NCI-H748 (cell line): ENCODE measurements at regions not wholly inside any gene's neighbourhood (a gene's known extent, or its start where the extent isn't known, plus 50 kb on each side); places are given as distances from the start of the nearest gene placed in this dataset.

ENCODE experiments used
- DNase-seq: peaks from one replicate; lab custom pipeline; 2025; ENCODE audit not compliant: unreplicated experiment; lab: John Stamatoyannopoulos, UW

DNA sequence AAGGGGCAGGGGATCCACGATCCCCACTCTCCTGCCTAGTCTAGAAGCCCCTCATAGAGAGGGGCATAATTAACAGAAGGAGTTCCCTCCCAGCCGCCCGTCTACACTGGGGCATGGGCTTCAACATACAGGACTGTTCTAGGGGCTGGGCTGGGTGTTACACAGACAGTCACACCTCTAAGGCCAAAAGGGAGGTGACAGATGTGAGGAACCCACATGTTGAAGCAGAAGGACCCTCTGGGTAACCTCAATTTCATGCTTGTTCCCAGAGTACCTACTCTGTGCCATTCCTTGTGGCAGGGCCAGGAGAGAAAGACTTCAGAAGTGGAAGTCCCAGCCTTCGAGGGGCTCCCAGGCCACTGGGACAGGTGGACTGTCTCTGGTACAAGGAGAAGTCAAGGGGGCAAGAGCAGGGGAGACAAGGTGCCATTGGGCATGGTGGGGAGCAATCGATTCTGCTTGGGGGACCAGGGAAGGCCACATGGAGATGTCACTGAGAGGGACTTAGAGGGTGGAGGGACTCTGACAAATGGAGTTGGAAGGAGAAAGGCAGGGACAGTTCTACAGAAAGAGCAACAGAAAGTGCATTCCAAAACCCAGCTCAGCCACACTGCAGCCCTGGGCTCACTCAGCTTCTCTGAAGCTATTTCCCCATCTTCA, 71.3 kb downstream of the CPN2 start:
- no peak for DNase-seq

- DNase-seq = no peak
Measured at GRCh38 chr3:194280777-194281176, 70.4 kb downstream of the CPN2 start.

DNA sequence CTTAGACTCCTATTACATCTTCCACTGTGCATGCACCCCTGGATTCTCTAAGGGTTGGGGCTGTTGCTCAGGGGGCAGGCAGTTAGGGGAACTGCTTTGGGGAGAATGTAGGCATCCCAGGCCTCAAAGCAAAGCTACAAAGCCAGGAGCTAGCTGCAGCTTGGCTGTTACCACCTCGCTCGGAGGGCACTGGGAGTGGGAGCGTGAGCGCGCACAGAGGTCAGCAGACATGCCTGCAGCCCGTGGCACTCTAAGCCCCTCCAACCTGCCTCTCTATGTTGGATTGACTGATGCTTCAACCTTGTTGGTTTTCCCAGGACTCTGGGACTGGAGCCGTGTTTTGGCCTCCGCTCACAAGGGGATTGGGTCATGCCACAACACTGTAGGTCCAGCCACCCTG, 69.8 kb downstream of the CPN2 start:
- DNase-seq = no peak

DNA sequence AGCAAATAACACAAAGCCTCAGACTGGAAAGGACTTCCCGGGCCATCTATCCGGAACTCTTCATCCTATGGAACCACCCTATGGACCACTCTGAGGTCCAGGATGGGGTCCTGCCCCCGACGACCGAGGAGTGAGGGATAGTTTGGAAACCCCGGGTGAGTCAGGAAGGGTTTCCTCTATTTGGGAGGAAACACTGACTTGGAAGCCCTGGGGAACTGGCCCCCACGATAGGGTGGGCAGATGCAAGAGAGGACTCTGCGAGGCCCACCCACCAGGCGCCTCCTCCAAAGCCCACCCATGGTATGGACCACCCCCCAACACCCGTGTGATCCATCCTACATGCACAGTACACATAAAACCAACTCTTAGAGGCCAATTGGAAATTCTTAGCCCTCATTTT, 69.4 kb downstream of the CPN2 start:
- no peak for DNase-seq

DNA sequence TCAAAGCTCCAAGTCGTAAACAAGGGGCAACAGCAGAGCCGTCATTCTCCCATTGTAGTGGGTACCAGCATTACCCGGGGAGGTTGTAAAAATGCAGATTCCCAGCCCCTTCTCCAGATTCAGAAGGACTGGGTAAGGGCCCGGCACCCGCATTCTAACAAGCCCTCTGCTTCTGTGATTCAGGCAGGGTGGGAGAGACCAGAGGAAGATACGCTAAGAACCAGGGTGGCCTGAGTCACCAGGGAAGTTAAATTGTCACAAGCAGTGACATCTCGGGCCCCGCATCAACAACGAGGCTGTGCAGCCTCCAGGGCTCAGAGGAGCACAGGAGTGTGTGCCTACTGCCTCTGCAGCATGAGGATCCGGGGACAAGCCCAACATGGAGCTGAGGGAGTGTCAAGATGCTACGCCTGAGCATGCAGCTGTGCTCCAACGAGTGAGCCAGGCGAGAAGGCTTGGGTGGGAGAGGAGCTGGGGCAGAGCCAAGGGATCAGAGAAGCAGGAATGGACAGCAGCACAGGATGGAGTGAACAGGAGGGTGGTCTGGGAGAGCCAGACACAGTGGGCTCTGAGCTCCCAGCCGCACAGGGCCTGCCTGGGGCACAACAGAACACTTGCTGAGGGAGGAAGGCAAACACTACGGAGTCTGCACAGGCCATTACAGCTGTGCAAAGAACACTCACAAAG, 68.5 kb downstream of the CPN2 start:
- no peak for DNase-seq

GRCh38 chr3:194283221-194284006, 67.7 kb downstream of the CPN2 start:
- no peak for DNase-seq

GRCh38 chr3:194284351-194284750, 66.8 kb downstream of the CPN2 start:
- DNase-seq = no peak

GRCh38 chr3:194285024-194285849, 65.9 kb downstream of the CPN2 start:
- DNase-seq = no peak

GRCh38 chr3:194285850-194286197, 65.3 kb downstream of the CPN2 start:
- no peak for DNase-seq

GRCh38 chr3:194286375-194287146, 64.6 kb downstream of the CPN2 start:
- peak; percentile 27 for DNase-seq

DNA sequence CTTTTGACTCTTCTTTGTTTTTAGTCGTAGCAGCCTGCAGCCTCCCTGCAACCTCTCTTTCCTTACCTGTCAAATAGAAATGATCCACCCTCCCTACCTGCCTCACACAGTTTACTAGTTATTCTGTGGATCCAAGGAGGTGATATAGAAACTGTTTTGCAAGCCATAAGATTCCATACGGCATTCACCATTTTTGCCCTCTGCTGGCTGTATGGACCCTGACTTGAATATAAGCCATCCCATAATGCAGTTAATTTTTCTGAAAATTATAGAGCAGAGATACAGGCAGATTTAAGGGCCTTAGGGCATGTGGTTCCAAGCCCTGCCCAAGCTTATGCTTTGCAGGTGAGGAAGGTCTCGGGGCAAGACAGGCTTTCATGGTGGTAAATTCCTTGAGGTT, 63.8 kb downstream of the CPN2 start:
- no peak for DNase-seq

GRCh38 chr3:194287977-194288706, 63.0 kb downstream of the CPN2 start:
- DNase-seq = no peak
